Psoas muscle (tissue), 7 donors: ENCODE measurements at regions not wholly inside any gene's neighbourhood (a gene's known extent, or its start where the extent isn't known, plus 50 kb on each side); places are given as distances from the start of the nearest gene placed in this dataset.
"Not testable (repeated sequence)": the region's sequence is repeated elsewhere in the genome, so short reads cannot be mapped to it uniquely, and the experiment has no call there.

Experiments
- ATAC-seq, 4 donors: fragments of 200-7000 bp; cut with Tn5 transposase; one replicate each; pipeline ENCODE4 v1.9.1; 2020; ENCODE audit warnings: moderate library complexity in 3 of 4, mild to moderate bottlenecking in 2 of 4
- DNase-seq, 2 donors: peaks; one replicate each; pipeline ENCODE4 v3.0.0-alpha.2; 2020
- H3K27ac ChIP-seq: fragments of 200-600 bp; one replicate; pipeline ENCODE4 v1.8.0; 2022
- H3K27me3 ChIP-seq, 3 donors: fragments of 200-600 bp in 1 of 3; one replicate each; pipeline versions ENCODE4 v1.6.1 to v1.8.0; 2013 to 2022; ENCODE audit warnings: low read length in 2 of 3, mild to moderate bottlenecking in 2 of 3, moderate library complexity in 1 of 3; ENCODE audit not compliant: insufficient read depth in 3 of 3
- H3K36me3 ChIP-seq, 2 donors: fragments of 200-600 bp in 1 of 2; one replicate each; pipeline versions ENCODE4 v1.6.1 to v1.8.0; 2013 to 2022; ENCODE audit warnings: low read depth in 1 of 2, mild to moderate bottlenecking in 1 of 2, moderate library complexity in 1 of 2; ENCODE audit not compliant: insufficient read depth in 1 of 2
- H3K4me1 ChIP-seq: fragments of 200-600 bp; one replicate; pipeline ENCODE4 v1.8.0; 2022
- H3K4me3 ChIP-seq: fragments of 200-600 bp; one replicate; pipeline ENCODE4 v1.8.0; 2022; ENCODE audit warnings: mild to moderate bottlenecking
- H3K9me3 ChIP-seq: fragments of 200-600 bp; one replicate; pipeline ENCODE4 v1.8.0; 2022
- CTCF ChIP-seq: fragments of 200-600 bp; IDR thresholded peaks from one replicate; pipeline ENCODE4 v1.8.0; 2022; ENCODE audit warnings: antibody characterized with exemption
- WGBS, 3 donors: extraction: QIAGEN DNeasy Blood & Tissue Kit; methylation state at CpG; one replicate each; pipeline versions ENCODE4 v1.1.6 to v1.1.7; 2013; 5-methylcytosine and 5-hydroxymethylcytosine counted together
- intact Hi-C, 2 donors: fragments of 100-400 bp; cut with DNase I; formaldehyde crosslinking; loops; one replicate each; pipeline versions ENCODE4 v1.11.0 to v1.14.2; 2022
- donor health status: healthy with polysubstance abuse.
- donor health status: DM: no; HTN: no; CAD: no; lungs with moderate emphysema.
- donor health status: Bipolar disorder and iron deficiency.
- donor health status: healthy.
- donor health status: DM: yes; HTN: yes; CAD: no.
- donor health status: DM: no; HTN: no; CAD: no.
- donor health status: DM: yes; HTN: yes; CAD: no.

- intact Hi-C loops: no loop called here
- no peaks in the 10 kb centered on the region for H3K36me3 ChIP-seq
- no peak for TF ChIP-seq CTCF
- no peak for ATAC-seq
- H3K4me1 ChIP-seq: no peaks in the 10 kb centered on the region
- no peak overlapping the region for H3K27ac ChIP-seq
- no peak for DNase-seq
- H3K9me3 ChIP-seq: peaks cover 3% of the 10 kb centered on the region
- no peaks in the 10 kb centered on the region for H3K27me3 ChIP-seq
- no peak overlapping the region for H3K4me3 ChIP-seq
Observed at GRCh38 chr12:33187409-33187808, 252.2 kb downstream of the SYT10 start.

GRCh38 chr12:33184161-33184560, 255.5 kb downstream of the SYT10 start:
- H3K36me3 ChIP-seq: no peaks in the 10 kb centered on the region
- 59 to 67% (median 64%) methylated on average over 3 of the region's 3 CpGs for WGBS, 3 donors
- H3K9me3 ChIP-seq: no peaks in the 10 kb centered on the region
- no peak overlapping the region for H3K27ac ChIP-seq
- TF ChIP-seq CTCF: no peak
- intact Hi-C loops: no loop called here
- ATAC-seq: no peak
- H3K4me1 ChIP-seq: no peaks in the 10 kb centered on the region
- no peak for DNase-seq
- H3K27me3 ChIP-seq: no peaks in the 10 kb centered on the region
- H3K4me3 ChIP-seq: no peak overlapping the region

- ATAC-seq: no peak
- no peak overlapping the region for H3K27ac ChIP-seq
- DNase-seq: no peak
- no peaks in the 10 kb centered on the region for H3K4me1 ChIP-seq
- no peaks in the 10 kb centered on the region for H3K27me3 ChIP-seq
- H3K36me3 ChIP-seq: no peaks in the 10 kb centered on the region
- no peak for TF ChIP-seq CTCF
- 32 to 43% (median 34%) methylated on average over 1 of the region's 1 CpG for WGBS, 3 donors
- no peak overlapping the region for H3K4me3 ChIP-seq
- intact Hi-C loops: no loop called here
- no peaks in the 10 kb centered on the region for H3K9me3 ChIP-seq
Observed at GRCh38 chr12:33182485-33182884, 257.1 kb downstream of the SYT10 start.

- intact Hi-C loops: no loop called here
- WGBS, 3 donors: 78 to 90% (median 86%) methylated on average over 1 of the region's 1 CpG
- Histone ChIP-seq H3K27me3 (no peaks in the 10 kb centered on the region), H3K9me3 (no peaks in the 10 kb centered on the region), H3K4me1 (no peaks in the 10 kb centered on the region), H3K4me3 (no peak overlapping the region), H3K36me3 (no peaks in the 10 kb centered on the region), H3K27ac (no peak overlapping the region)
- no peak for ATAC-seq
- no peak for DNase-seq
- no peak for TF ChIP-seq CTCF
Observed at GRCh38 chr12:33180918-33181317, 258.7 kb downstream of the SYT10 start.

GRCh38 chr12:33166260-33166659, 269.7 kb upstream of the PKP2 start:
- DNase-seq, H3K27ac ChIP-seq, H3K27me3 ChIP-seq, H3K36me3 ChIP-seq, H3K4me3 ChIP-seq, H3K9me3 ChIP-seq, intact Hi-C loops, H3K4me1 ChIP-seq, ATAC-seq: not testable (repeated sequence)
- WGBS, 3 donors: 80 to 85% (median 81%) methylated on average over 3 of the region's 3 CpGs
